HG03457 (cell line): ENCODE measurements at regions not wholly inside any gene's neighbourhood (a gene's known extent, or its start where the extent isn't known, plus 50 kb on each side); places are given as distances from the start of the nearest gene placed in this dataset.
A peak's percentile ranks its signal among the peaks of the same experiment; 100 is the strongest.

ENCODE experiments used
- ATAC-seq: cut with Tn5 transposase; IDR thresholded peaks from one replicate; pipeline ENCODE4 v1.9.1; 2021; ENCODE audit warnings: moderate number of reproducible peaks; ENCODE audit not compliant: unreplicated experiment

DNA sequence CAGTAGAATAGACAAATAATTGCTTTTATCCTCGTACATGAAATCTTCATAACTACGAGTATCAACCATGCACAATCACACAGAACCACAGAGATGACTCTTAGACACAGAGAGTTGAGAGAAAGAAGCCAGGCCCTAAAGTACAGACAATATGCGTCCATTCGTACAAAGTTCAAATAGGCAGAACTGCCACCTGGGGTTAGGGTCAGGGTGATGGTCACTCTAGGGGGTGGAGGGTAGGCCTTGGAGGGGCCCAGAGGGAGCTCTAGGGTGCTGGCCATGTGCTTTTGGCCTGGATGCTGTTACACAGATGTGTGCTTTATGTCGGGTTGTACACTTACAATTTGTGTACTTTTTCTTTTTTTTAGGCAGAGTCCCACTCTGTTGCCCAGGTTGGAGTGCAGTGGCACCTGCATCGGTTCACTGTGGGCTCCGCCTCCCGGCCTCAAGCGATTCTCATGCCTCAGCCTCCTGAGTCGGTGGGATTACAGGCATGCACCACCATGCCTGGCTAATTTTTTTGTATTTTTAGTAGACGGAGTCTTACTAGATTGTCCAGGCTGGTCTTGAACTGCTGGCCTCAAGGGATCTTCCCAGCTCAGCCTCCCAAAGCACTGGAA lies 65.9 kb upstream of the KLF13 start:
- ATAC-seq = no peak

DNA sequence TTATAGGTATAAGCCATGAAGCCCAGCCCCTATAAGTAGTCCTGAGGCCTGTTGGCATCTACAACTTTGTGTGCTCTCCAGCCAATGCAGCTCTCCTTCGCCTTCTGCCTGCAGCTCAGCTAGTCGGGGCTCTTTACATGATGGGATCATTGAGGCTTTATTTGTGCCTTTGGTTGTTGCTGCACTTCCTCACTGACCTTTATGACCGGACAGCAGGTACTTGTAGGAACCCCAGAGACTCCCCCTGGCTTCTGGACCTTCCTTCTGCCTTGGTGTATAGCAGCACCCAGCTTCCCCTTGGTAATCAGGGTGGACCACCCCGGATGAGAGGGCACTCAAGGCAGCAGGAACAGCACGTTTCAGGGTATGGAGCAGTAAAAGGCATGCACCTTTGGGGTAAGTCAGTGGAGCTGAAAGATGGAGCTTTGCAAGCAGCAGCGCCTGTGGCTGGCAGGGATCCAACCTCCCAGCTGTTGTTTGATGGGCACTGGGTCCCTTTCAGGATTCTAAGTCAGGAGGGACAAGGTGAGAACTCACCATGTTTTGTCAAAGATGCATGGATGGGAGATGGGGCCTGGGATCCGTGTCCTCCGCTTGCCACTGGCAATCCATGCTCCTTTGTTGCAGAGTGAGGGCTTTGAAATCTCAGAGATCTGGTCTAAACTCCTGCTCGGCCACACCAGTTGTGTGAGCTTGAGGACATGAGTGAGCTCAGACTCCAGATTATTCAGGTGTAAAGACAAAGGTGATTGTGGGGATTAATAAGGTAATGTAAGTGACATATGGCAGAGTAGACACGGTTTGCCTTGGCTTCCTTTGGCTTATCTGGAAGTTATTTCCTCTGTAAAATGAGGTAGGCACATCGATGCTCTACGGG lies 65.1 kb upstream of the KLF13 start:
- no peak for ATAC-seq

DNA sequence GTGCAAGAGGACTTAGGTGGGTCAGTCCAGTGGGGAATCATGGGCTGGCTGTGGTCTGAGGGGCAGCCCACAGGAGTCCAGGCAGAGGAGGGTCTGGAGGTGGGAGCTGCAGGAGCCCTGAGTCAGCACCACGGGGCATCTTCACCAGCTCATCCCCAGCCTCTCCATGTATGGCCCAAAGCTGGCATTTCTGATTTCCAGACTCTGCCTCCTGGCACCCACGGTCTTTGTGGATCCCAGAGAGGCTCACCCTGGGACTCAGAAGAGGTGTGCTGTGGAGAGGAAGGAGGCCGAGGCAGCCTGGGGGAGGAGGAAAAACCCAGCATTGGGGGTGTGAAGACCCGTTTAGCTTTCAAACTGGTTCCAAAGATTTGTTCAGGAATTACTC lies 64.5 kb upstream of the KLF13 start:
- ATAC-seq = no peak

DNA sequence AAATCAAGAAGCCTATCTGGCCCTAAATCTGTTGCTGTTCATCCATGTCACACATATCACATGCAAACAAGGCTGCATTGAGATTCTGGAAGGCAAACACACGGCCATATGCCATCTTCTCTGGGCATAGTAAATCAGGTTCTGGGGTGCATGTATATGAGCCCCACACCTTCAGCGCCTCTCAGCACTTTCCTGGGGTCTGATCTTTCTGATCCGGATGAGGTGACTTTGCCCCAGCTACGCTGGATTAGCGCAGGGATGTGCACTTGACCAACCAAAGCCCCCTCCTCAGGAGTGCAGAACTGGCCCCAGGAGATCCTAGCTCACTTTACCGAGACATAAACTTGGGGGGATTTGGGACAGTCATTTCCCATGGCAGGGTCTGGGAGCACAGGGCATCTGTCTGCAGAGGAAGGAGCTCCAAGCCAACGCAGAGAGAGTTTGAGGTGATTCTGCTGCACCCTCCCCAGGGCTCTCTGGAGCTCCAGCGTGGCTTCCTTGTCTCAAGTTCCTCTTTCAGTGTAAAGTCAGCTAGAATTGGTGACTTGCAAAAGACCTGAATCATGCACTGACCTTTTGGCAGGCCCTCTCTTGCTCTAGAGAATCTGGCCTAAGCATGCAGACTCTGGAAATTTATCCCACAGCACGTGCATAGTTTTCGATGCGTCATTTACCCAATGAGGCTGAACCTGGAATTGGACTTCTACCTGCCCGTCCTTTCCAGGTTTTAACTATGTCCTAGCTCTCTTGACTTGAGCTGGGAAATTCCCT lies 63.5 kb upstream of the KLF13 start:
- no peak for ATAC-seq

DNA sequence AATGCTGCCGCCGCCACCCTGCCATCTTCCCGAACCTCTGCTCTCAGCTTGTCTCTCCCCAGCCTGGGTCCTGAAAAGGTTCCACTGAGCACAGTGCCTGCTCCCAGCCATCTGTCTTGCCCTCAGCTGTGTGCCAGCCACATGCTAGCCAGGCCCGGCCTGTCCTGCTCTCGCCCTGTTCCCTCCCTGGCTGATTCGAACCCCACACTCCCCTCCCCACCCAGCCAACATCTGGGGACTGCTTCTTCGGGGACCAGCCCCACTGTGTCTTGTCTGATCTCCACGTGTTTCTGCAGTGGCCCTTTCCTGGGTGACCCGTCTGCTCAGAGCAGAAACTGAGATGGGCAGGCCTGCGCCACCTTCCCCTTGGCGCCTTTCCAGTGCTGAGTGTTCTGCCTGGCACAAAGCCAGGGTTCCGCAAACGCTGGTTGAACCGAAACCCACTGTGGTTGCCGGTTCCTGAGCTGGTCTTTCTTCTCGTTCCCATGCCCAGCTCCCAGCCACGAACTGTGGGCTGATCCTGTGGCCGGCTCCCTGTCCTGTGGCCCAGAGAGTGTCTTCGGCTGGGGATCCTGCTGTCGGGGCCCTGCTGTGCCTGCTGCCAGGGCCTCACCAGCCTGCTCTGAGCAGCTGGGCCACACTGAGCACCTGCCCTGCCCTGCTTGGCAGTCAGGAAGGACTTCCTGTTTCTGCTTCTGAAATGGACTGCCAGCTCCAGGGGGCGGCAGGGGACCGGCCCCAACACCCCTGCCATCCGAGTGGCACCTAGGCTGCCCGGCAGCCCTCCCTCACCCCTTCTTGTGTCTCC lies 62.7 kb upstream of the KLF13 start:
- ATAC-seq = no peak

DNA sequence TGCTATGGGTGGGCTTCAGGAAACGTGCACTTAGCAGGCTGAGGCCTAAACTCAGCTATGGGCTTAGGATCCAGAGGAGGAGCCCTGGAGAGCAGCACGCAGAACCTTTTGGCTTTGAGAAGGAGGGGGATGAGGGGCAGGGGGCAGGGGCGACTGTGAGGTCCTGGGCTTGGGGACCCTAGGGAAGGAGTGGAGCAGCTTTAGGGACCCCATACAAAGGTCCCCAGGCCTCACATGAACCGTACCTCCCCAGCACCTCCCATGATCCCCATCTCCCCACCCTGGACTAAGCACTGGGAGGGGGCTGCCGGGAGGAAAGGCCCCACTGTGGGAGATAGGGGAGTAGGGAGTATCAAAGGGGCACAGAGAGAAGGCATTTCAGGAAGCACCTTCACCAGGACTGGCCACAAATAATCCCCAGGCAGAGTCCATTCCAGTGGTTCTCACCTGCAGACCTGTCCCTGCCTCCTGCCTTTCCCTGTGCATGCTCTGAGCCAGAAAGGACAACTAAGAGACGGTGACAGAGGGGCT lies 62.0 kb upstream of the KLF13 start:
- ATAC-seq = no peak

DNA sequence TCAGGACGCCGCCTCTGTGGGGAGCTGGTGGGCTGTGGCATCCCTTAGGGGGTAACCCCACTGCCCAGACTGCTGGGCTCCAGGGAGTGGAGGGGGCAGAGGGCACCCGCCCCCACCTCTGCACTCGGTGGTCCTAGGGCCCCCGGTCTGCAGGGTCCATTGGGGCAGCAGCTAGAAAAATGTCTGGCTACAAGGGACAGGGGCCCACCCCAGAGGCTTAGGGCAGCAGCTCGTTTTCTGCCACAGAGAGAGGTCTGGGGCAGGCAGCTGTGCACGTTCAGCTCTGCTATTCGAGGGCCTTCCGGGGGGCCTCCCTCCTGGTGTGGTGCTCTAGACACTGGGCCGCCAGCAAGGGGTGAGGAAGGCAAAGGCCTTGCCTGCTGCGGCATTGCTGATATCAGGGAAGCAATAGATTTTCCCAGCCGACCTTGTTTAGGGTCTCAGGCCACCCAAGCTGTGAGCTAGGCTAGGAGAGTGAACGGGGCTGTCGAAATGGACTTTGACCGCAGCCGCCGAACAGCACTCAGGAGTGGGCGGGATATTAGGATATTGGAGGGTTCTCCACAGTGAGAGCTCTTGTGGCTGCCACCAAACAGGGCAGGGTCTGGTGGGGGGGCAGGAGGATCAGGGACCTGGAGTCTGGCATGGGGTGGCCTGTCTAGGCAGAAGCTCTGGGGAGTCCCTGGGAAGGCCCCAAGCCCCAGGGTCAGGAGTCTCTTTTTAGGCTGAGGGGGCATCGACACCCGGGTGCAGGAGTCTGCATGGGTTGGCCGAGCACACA lies 61.4 kb upstream of the KLF13 start:
- no peak for ATAC-seq

DNA sequence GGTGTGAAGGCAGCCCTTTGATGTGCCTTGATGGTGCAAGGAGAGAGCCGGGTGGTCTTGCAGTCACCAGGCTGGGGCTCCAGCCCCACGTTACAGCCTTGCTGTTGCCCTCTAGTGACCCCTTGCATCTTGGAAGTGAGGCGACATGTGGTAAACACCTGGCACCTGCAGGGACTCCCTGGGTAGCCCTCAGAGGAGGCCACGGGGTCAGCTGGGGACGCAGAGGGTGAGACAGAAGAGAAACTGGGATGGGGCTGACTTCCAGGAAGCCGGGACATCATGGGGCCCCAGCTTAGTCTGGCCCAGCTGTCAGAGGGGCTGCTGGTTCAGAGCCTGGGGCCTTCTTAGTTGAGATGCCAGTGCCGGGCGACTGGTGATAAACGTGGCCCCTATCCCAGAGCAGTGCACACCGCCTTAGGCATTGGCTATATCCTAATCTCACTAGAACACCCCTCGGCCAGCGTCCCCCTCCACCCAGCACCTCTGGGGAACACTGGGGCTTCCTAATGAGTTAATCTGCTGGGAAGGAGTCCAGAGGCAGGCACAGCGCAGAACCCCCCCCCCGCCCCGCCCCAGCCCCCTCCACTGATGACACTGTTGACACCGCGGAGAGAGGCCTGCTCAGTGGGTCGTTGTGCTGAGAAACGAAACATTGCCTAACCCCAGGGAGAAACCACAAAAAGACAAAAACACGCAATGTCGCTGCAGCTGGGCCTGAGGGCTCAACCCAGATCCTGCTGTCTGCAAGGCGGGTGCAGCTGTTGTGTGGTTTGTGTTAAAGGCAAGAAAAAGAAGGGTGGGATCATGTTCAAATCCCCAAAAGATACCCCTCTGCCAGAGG lies 60.5 kb upstream of the KLF13 start:
- peak; percentile 36 for ATAC-seq

DNA sequence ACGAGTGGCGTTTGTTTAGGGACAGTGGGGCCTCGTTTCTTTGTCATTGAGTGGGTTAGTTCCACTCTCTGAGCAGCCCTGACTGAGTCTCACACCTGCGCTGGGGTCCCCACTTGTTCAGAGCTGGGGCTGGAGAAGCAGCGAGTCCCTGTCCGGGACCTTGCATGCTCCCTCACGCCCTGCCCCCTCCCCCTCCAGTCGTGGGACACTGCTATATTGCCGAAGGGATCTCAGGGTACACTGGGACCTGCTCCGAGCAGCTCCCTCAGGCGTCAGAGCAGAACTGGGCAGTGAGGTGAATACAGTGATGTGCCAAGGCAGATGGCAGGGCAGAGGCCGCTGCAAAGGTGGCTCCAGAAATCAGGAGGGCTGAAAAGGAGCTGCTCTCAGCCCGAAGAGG lies 59.9 kb upstream of the KLF13 start:
- peak; percentile 4 for ATAC-seq

DNA sequence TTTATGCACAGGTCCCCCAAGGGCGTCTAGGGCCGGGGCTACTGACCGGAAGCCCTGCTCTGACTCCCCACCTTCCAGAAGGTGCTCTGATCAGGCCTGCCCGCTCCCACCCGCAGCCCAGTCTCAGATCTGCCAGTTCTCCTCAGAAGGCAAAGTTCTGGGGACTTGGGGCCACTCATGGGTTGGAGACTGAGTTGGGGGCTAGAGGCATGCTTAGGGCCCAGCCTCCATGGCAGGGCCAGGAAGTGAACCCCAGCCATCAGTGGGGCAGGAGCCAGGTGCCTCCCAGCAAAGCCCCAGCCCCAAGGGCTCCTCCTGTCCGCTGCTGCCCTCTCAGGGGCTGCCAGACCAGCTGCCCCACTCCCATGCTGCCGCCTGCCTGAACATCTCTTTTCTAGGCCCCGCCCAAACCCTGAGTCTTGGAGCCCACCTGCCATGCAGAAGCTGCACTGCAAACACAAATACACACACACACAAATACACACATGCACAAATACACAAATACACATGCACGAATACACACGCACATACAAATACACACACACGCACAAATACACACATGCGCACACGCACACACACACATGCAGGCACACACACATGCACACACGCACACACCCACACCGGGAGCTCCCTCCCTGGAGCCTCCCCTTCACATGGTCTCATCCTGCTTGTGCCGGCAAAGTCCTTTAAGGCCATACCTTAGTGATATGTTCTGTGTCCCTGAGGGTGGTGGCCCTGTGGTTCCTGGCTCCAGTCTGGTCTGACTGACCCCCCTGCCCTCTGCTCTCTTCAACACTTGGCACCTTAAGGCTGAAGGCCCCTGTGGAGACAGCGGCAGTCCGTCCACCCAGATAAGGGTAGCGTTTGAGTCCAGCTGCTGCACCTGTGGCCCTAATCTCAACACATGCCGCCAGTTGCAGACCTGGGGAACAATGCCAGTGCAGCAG lies 59.2 kb upstream of the KLF13 start:
- no peak for ATAC-seq

DNA sequence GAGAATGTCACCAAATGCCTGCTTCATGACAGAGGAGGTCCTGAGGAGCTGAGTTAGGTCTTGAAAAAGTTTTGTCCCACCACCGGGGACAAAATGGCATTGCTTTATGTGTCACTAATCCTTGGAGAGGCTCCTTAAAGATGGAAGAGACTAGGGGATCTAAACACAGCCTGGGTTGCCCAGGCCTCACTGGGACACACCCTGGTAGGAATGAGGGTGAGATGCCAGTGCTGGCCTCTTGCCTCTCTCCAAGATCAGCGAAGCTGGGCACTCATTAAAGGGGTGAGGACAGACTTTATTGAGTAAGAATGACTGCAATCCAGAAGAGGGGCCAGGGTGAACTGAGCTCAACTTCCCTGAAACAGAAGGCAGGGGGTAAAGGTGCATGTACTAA lies 58.5 kb upstream of the KLF13 start:
- no peak for ATAC-seq

DNA sequence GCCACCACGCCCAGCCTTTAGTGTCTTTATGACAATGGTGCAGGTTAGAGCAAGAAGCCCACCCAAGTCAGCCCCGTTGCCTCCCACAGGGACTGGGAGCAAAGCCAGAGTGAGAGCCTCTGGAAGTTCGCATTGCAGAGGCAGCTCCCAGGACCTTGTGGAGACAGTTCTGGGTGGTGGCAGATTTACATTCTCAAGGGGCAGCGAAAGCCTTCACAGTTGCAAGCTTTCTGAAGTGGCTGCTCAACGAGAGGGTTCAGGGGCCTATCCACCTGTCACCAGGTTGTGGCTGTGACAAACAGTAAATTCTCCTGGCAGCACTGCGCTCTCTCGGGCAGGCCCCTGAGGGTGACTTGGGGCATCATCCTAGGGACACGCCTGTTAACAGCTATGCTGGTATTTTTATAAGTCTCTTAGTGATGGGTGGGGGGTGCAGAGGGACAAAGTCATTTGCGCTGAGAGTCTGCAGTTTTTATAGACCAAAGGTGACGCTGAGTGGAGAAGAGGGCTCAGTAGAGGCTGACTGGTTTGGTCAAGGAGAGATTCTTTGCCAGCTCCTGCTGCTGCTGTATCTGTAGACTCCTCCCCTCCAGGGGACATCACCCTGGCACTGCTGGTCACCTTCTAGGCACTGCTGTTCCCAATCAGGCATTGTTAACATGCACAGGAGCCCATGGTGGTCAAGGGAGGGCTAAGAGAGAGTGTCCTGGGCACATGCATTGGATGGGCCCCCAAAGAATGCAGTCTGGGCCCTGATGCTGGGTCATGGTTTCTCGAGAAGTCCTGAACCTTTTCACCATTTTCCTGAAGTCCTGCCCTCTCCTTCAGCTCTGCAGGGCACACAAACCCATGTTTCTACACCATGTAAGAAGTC lies 57.5 kb upstream of the KLF13 start:
- no peak for ATAC-seq

DNA sequence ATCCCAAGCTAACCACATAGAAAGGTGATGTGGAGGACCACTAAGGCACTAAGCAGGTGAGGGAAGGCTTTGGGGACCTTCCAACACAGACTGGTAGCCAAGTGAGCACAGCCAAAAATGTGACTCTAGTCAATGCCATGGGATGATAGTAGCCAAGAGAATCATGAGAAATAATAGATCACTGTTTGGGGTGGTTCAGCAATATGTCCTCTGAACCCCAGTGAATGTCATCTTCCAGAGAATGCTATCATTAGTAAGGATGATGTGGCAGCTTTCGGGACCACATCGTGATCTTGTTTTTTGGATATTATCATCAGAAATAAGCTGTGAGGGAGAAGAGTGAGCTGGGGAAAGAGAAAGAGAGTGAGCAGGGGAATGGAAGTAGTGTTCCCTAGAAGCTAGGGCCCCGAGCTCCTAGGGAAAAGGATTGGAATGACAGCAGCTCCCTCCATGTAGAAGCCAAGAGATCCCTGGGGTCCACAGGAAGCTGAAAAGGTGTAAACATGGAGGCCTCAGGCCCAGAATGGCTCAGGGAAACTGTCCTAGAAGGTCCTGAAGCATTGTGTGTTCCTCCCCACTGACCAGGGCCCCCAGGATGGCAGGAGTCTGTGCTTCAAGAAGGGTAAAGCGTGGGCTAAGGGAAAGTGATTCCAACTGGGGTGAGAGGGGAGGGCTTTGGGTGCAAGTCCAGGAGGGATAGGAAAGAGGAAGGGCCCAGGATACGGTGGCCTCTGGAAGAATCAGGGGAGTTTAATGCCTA lies 56.6 kb upstream of the KLF13 start:
- no peak for ATAC-seq

DNA sequence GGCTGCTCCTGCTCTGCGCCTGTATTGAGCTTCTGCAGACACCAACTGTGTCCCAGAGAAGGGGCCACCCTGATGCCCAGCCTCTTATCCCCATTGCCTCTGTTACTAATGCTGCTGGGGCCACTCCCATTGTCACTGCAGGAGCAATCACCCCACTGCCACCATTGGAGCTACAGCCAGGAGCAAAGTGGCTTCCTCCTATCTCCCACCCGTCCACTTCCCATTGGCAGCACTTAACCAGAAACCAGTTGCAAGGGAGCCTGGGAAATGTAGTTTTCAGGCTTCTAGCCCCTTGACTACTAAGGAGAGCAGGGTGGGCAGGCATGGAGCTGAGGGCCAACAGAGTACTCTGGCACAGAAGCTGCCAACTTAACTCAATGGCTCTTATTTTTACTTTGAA lies 55.9 kb upstream of the KLF13 start:
- ATAC-seq = no peak

DNA sequence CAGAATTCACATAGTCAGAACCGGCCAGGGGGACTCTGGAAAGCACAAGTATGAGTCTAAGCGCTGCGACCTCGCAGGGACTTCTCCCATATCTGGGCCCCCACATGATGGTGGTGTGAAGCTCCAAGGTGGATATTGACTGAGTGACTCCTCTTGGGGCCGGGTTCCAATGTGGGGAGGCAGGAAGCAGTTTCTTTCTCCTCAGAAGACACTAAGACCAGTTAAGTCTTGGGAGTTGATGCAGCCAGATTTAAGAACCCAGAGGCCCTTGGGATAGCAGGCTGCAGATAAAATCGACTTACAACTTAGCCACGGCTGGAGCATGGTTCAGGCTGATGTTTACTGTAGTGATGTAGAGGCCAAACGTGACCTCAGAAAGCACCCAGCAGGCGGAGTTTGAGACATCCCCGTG lies 55.4 kb upstream of the KLF13 start:
- no peak for ATAC-seq
